ENCODE measurements at regions not wholly inside any gene's neighbourhood (a gene's known extent, or its start where the extent isn't known, plus 50 kb on each side); places are given as distances from the start of the nearest gene placed in this dataset.

DNA sequence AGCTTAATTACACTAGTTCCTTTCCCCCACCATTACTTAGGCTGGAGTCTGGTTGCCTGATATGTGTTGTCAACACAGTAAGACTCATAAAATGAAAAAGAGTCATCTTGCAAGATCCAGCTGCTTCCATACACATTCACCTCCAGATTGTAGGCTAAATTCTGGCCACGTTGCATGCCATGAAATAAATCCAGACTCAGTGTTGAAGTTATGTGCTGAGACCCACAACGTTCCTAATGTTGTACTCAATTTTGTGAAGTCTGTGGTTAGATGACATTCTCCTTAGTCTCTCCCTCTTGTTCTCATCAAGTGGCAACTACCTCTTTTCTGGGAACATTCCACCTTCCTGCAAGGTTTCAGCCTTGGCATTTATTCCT lies 212.3 kb downstream of the LMBRD1 start:
- H3K27ac Mint-ChIP-seq, result no peak overlapping the region
- ChIA-PET CTCF (no interaction called here), POLR2A (no interaction called here)
- peaks cover 20% of the 10 kb centered on the region for H3K4me1 Mint-ChIP-seq (ENCODE audit: low read depth)
- no peak overlapping the region for H3K4me3 Mint-ChIP-seq
- no peaks in the 10 kb centered on the region for H3K36me3 Mint-ChIP-seq (ENCODE audit: low read depth)
- DNase-seq, result no peak
- TF ChIP-seq, protein P1, sequence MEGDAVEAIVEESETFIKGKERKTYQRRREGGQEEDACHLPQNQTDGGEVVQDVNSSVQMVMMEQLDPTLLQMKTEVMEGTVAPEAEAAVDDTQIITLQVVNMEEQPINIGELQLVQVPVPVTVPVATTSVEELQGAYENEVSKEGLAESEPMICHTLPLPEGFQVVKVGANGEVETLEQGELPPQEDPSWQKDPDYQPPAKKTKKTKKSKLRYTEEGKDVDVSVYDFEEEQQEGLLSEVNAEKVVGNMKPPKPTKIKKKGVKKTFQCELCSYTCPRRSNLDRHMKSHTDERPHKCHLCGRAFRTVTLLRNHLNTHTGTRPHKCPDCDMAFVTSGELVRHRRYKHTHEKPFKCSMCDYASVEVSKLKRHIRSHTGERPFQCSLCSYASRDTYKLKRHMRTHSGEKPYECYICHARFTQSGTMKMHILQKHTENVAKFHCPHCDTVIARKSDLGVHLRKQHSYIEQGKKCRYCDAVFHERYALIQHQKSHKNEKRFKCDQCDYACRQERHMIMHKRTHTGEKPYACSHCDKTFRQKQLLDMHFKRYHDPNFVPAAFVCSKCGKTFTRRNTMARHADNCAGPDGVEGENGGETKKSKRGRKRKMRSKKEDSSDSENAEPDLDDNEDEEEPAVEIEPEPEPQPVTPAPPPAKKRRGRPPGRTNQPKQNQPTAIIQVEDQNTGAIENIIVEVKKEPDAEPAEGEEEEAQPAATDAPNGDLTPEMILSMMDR (IDR thresholded peaks at IDR 0.05), result no peak
- intact Hi-C loops (cut with micrococcal nuclease), result no loop called here
- no peak for ATAC-seq
- peaks cover 19% of the 10 kb centered on the region for H3K27me3 Mint-ChIP-seq
- no peaks in the 10 kb centered on the region for H3K9me3 Mint-ChIP-seq

GRCh38 chr6:69581581-69581980 lies 215.2 kb downstream of the LMBRD1 start:
- ATAC-seq (no peak), DNase-seq (no peak)
- TF ChIP-seq, protein P1 (IDR thresholded peaks at IDR 0.05), result no peak
- H3K9me3 Mint-ChIP-seq, result no peaks in the 10 kb centered on the region
- H3K4me3 Mint-ChIP-seq, result no peak overlapping the region
- H3K36me3 Mint-ChIP-seq (ENCODE audit: low read depth), result no peaks in the 10 kb centered on the region
- peaks cover 20% of the 10 kb centered on the region for H3K4me1 Mint-ChIP-seq (ENCODE audit: low read depth)
- H3K27ac Mint-ChIP-seq, result no peak overlapping the region
- ChIA-PET CTCF (no interaction called here), POLR2A (no interaction called here)
- intact Hi-C loops (cut with micrococcal nuclease), result no loop called here
- peaks cover 21% of the 10 kb centered on the region for H3K27me3 Mint-ChIP-seq

GRCh38 chr6:69580706-69581105 lies 216.1 kb downstream of the LMBRD1 start:
- ATAC-seq, result peak; percentile 24

GRCh38 chr6:69578361-69578890 lies 218.4 kb downstream of the LMBRD1 start:
- ATAC-seq (no peak), DNase-seq (no peak)
- intact Hi-C loops (cut with micrococcal nuclease), result no loop called here
- H3K4me3 Mint-ChIP-seq, result no peak overlapping the region
- H3K27ac Mint-ChIP-seq, result no peak overlapping the region
- H3K36me3 Mint-ChIP-seq (ENCODE audit: low read depth), result no peaks in the 10 kb centered on the region
- H3K27me3 Mint-ChIP-seq, result peaks cover 10% of the 10 kb centered on the region
- no peaks in the 10 kb centered on the region for H3K9me3 Mint-ChIP-seq
- POLR2A ChIA-PET, result no interaction called here
- peaks cover 2% of the 10 kb centered on the region for H3K4me1 Mint-ChIP-seq (ENCODE audit: low read depth)
- TF ChIP-seq, protein P1 (IDR thresholded peaks at IDR 0.05), result no peak
- CTCF ChIA-PET, result no interaction called here

More at GRCh38 chr6:69580706-69581105, 216.1 kb downstream of the LMBRD1 start:
- TF ChIP-seq, protein P1 (IDR thresholded peaks at IDR 0.05), result no peak
- no peak for DNase-seq
- peaks cover 20% of the 10 kb centered on the region for H3K4me1 Mint-ChIP-seq (ENCODE audit: low read depth)
- no peak overlapping the region for H3K4me3 Mint-ChIP-seq
- no peaks in the 10 kb centered on the region for H3K9me3 Mint-ChIP-seq
- ChIA-PET POLR2A (no interaction called here), CTCF (no interaction called here)
- no peak overlapping the region for H3K27ac Mint-ChIP-seq
- peaks cover 18% of the 10 kb centered on the region for H3K27me3 Mint-ChIP-seq
- H3K36me3 Mint-ChIP-seq (ENCODE audit: low read depth), result no peaks in the 10 kb centered on the region
- intact Hi-C loops (cut with micrococcal nuclease), result no loop called here

DNA sequence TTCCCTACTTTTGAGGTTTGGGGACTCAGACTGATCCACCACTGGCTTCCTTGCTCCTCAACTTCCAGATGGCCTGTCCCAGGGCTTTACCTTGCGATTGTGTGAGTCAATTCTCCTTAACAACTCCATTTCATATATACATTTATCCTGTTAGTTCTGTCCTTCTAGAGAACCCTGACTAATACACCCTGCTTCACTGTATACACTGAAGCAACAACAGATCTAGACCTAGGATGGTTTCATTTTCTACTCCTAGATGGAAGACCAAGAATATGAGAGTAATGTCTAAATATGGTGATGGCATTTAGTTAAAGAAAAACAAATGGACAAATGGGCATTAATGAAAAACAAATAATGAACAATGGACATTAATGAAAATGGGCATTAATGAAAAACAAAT lies 225.6 kb downstream of the LMBRD1 start:
- intact Hi-C loops (cut with micrococcal nuclease), result no loop called here
- Mint-ChIP-seq H3K4me1 (ENCODE audit: low read depth) (no peaks in the 10 kb centered on the region), H3K4me3 (no peak overlapping the region), H3K36me3 (ENCODE audit: low read depth) (no peaks in the 10 kb centered on the region), H3K27me3 (no peaks in the 10 kb centered on the region), H3K9me3 (peaks cover 5% of the 10 kb centered on the region), H3K27ac (no peak overlapping the region)
- DNase-seq (no peak), ATAC-seq (no peak)
- ChIA-PET POLR2A (no interaction called here), CTCF (no interaction called here)
- TF ChIP-seq, protein P1 (IDR thresholded peaks at IDR 0.05), result no peak

Measured in activated CD8-positive, alpha-beta T cell treated with anti-CD3 and anti-CD28 coated beads for 36 hours (primary cell).